ENCODE measurements at regions not wholly inside any gene's neighbourhood (a gene's known extent, or its start where the extent isn't known, plus 50 kb on each side); places are given as distances from the start of the nearest gene placed in this dataset.

DNA sequence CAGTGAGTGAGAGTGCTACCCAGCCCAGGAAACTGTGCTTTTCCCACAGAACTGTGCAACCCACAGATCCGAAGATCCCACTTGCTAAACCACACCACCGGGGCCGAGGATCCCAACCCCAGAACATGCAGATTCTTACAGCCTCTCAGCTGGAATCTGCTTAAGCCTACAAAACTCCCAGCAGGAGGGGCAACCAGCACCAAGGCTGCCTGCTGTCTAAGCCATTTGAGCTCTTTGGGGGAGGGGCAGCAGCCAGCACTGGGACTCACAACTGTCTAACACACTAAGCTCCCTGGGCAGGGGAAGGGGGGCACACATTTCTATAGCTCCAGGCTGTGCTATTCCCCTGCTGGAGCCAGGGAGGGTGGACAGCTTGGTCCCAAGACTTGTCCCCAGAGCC lies 529.9 kb downstream of the XPNPEP1 start:
- intact Hi-C loops (cut with micrococcal nuclease): no loop called here
- Histone ChIP-seq H3K9ac (ENCODE audit: low read length) (no peak overlapping the region), H4K20me1 (ENCODE audit: insufficient read depth) (no peaks in the 10 kb centered on the region), H3K4me3 (replicated peaks in 1 of 2; ENCODE audit: low read depth in 1 of 2, low read length in 2 of 2) (no peak overlapping the region), H3K36me3 (ENCODE audit: control insufficient read depth in 1 of 2, insufficient read depth in 2 of 2, low read length in 2 of 2) (no peaks in the 10 kb centered on the region), H3K9me3 (ENCODE audit: control insufficient read depth in 1 of 2, insufficient read depth in 1 of 2, low read depth in 1 of 2, low read length in 2 of 2) (peaks cover 4 to 41% of the 10 kb centered on the region in 2 experiments; a peak in 1 of 4 replicates), H3K4me1 (ENCODE audit: control insufficient read depth in 1 of 2, insufficient read depth in 2 of 2, low read length in 2 of 2) (no peaks in the 10 kb centered on the region), H3K79me2 (ENCODE audit: insufficient read depth, low read length) (no peaks in the 10 kb centered on the region), H2AFZ (ENCODE audit: low read depth, low read length, poor library complexity, severe bottlenecking) (no peak overlapping the region), H3K9me2 (ENCODE audit: insufficient read depth) (no peaks in the 10 kb centered on the region), H3K27me3 (ENCODE audit: insufficient read depth, low read length) (no peaks in the 10 kb centered on the region), H3K27ac (ENCODE audit: low read depth, low read length) (no peak overlapping the region), H3K4me2 (ENCODE audit: low read length) (no peak overlapping the region)
- ChIA-PET CTCF (no interaction called here), RAD21 (ENCODE audit: low non-redundant PET in 1 of 2, low total read pairs in 2 of 2, uncharacterized antibody in 2 of 2, unreplicated experiment in 2 of 2) (no interaction called here), POLR2A (no interaction called here)
- no peak for ATAC-seq
- no peak for DNase-seq (ENCODE audit: low read depth, low spot score)
- TF ChIP-seq TCF7L2 (IDR thresholded peaks at IDR 0.05; ENCODE audit: borderline replicate concordance, extremely low read depth, insufficient read depth, insufficient read length) (no peak), ATF3 (IDR thresholded peaks at IDR 0.05) (no peak), FOSL1 (IDR thresholded peaks at IDR 0.05; ENCODE audit: low read depth) (no peak), SIN3A (IDR thresholded peaks at IDR 0.05; ENCODE audit: low read depth) (no peak), POLR2A (IDR thresholded peaks at IDR 0.05; ENCODE audit: borderline replicate concordance, extremely low read depth, insufficient read depth, insufficient read length) (no peak), YY1 (IDR thresholded peaks at IDR 0.05; ENCODE audit: extremely low read depth, insufficient replicate concordance, low read depth, low read length) (no peak), RAD21 (IDR thresholded peaks at IDR 0.05; ENCODE audit: low read depth) (no peak), SRF (IDR thresholded peaks at IDR 0.05; ENCODE audit: low read depth) (no peak)
- TF ChIP-seq, protein P1, sequence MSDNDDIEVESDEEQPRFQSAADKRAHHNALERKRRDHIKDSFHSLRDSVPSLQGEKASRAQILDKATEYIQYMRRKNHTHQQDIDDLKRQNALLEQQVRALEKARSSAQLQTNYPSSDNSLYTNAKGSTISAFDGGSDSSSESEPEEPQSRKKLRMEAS (IDR thresholded peaks at IDR 0.05): no peak
- TF ChIP-seq, protein P2, sequence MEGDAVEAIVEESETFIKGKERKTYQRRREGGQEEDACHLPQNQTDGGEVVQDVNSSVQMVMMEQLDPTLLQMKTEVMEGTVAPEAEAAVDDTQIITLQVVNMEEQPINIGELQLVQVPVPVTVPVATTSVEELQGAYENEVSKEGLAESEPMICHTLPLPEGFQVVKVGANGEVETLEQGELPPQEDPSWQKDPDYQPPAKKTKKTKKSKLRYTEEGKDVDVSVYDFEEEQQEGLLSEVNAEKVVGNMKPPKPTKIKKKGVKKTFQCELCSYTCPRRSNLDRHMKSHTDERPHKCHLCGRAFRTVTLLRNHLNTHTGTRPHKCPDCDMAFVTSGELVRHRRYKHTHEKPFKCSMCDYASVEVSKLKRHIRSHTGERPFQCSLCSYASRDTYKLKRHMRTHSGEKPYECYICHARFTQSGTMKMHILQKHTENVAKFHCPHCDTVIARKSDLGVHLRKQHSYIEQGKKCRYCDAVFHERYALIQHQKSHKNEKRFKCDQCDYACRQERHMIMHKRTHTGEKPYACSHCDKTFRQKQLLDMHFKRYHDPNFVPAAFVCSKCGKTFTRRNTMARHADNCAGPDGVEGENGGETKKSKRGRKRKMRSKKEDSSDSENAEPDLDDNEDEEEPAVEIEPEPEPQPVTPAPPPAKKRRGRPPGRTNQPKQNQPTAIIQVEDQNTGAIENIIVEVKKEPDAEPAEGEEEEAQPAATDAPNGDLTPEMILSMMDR (IDR thresholded peaks at IDR 0.05 in 2 of 3, conservative IDR thresholded peaks at IDR 0.05 in 1 of 3; ENCODE audit: borderline replicate concordance in 1 of 3, insufficient read depth in 1 of 3, low read depth in 2 of 3, low read length in 2 of 3): no peak
- no TSS peak for BruUV-seq (replicated peaks)

Measured in HCT116 (cell line).